CD4-positive, alpha-beta memory T cell (primary cell): ENCODE measurements at regions not wholly inside any gene's neighbourhood (a gene's known extent, or its start where the extent isn't known, plus 50 kb on each side); places are given as distances from the start of the nearest gene placed in this dataset.
"Not testable (repeated sequence)": the region's sequence is repeated elsewhere in the genome, so short reads cannot be mapped to it uniquely, and the experiment has no call there.

ENCODE experiments used
- CTCF ChIA-PET: fragments of 350-600 bp; sonication (Branson Sonifier 250); formaldehyde crosslinking; loops from one replicate; lab custom pipeline; 2021; ENCODE audit warnings: inconsistent platforms; ENCODE audit not compliant: partially characterized antibody; lab: Charles Lee
- POLR2A ChIA-PET: fragments of 350-600 bp; sonication (Branson Sonifier 250); formaldehyde crosslinking; loops from one replicate; lab custom pipeline; 2021; ENCODE audit not compliant: partially characterized antibody; lab: Charles Lee
- DNase-seq, 5 donors: peaks; one replicate each; pipeline versions ENCODE4 v3.0.0 to v3.0.0-alpha.2; 2020 to 2022; ENCODE audit warnings: mixed read lengths in 1 of 5
- H3K27ac ChIP-seq: one replicate; pipeline ENCODE4 v1.7.0; 2013; ENCODE audit warnings: low read depth, low read length
- H3K27me3 ChIP-seq: 2 replicates; pipeline ENCODE4 v1.7.0; 2013; ENCODE audit warnings: mild to moderate bottlenecking, low read length, moderate library complexity; ENCODE audit not compliant: insufficient read depth
- H3K36me3 ChIP-seq: 2 replicates; pipeline ENCODE4 v1.7.0; 2013; ENCODE audit warnings: mild to moderate bottlenecking, low read length, moderate library complexity; ENCODE audit not compliant: insufficient read depth
- H3K4me1 ChIP-seq: 2 replicates; pipeline ENCODE4 v1.7.0; 2013; ENCODE audit warnings: mild to moderate bottlenecking, low read length, moderate library complexity; ENCODE audit not compliant: insufficient read depth
- H3K4me3 ChIP-seq, 2 donors: one replicate each; pipeline ENCODE4 v1.7.0; 2013; ENCODE audit warnings: low read length in 2 of 2, mild to moderate bottlenecking in 1 of 2
- H3K9me3 ChIP-seq, 2 donors: one replicate each; pipeline ENCODE4 v1.7.0; 2013; ENCODE audit warnings: low read length in 2 of 2, control low read depth in 1 of 2; ENCODE audit not compliant: control insufficient read depth in 1 of 2
- H3K27ac Mint-ChIP-seq, 7 donors: one replicate each; pipeline ENCODE4 v1.8.0; 2020 to 2021; ENCODE audit warnings: mixed read lengths in 7 of 7, mild to moderate bottlenecking in 6 of 7, inconsistent platforms in 3 of 7, moderate library complexity in 3 of 7
- H3K27me3 Mint-ChIP-seq, 2 donors: one replicate each; pipeline ENCODE4 v1.8.0; 2020 to 2021; ENCODE audit warnings: mixed read lengths in 2 of 2
- H3K36me3 Mint-ChIP-seq, 2 donors: one replicate each; pipeline ENCODE4 v1.8.0; 2020 to 2021; ENCODE audit warnings: mixed read lengths in 2 of 2, inconsistent platforms in 1 of 2, mild to moderate bottlenecking in 1 of 2
- H3K4me1 Mint-ChIP-seq, 4 donors: one replicate each; pipeline ENCODE4 v1.8.0; 2020 to 2021; ENCODE audit warnings: mixed read lengths in 4 of 4, mild to moderate bottlenecking in 1 of 4
- H3K4me3 Mint-ChIP-seq, 8 donors: one replicate each; pipeline ENCODE4 v1.8.0; 2020 to 2021; ENCODE audit warnings: mixed read lengths in 8 of 8, mild to moderate bottlenecking in 7 of 8, moderate library complexity in 6 of 8, inconsistent platforms in 3 of 8
- H3K9me3 Mint-ChIP-seq, 8 donors: one replicate each; pipeline ENCODE4 v1.8.0; 2020 to 2021; ENCODE audit warnings: mixed read lengths in 8 of 8, mild to moderate bottlenecking in 5 of 8, inconsistent platforms in 3 of 8, moderate library complexity in 1 of 8
- intact Hi-C: fragments of 100-400 bp; cut with micrococcal nuclease; formaldehyde crosslinking; loops from one replicate; pipeline ENCODE4 v1.15.1; 2023

DNA sequence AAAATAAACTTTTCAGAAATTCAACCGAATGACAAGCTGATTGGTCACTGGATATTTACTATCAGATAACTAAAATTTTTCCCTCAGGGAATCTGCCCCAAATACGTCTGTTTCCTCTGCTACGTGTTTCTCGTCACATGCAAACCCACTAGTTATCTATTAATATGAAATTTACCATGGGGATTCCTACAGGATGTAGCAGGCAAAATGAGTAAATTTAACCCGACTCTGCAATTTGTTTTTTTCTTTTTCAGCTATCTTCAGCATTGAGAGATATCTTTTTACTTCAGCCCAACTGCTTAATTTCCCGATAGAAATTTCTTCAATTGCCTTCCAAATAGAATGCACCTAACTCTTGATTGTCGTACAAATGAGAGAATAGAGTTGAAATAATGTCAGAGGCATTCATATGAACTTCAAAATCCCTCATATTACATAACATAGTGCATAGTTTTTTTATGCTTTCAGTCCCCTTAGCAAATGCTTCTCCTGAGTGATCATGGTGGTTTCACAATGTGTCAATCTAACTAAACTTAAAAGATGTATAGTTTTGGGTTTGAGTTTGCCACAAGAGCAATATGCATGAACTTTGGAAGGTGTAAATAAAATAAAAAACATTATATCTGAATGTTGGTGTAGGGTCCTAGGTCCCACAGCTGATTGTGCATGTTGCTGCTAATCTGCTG is 913.1 kb upstream of the GRIA3 start:
- no peak overlapping the region for H3K4me3 ChIP-seq
- H3K9me3 ChIP-seq: no peaks in the 10 kb centered on the region
- intact Hi-C loops: no loop called here
- H3K27me3 ChIP-seq: no peaks in the 10 kb centered on the region
- no peak for DNase-seq
- Mint-ChIP-seq H3K4me3 (no peak overlapping the region), H3K36me3 (no peaks in the 10 kb centered on the region), H3K9me3 (peaks cover 0 to 4% (median 1%) of the 10 kb centered on the region in 8 donors), H3K27me3 (peaks cover 0 to 1% of the 10 kb centered on the region in 2 donors), H3K4me1 (no peaks in the 10 kb centered on the region), H3K27ac (no peak overlapping the region)
- no peaks in the 10 kb centered on the region for H3K36me3 ChIP-seq
- no peaks in the 10 kb centered on the region for H3K4me1 ChIP-seq
- POLR2A ChIA-PET: no interaction called here
- no peak overlapping the region for H3K27ac ChIP-seq
- CTCF ChIA-PET: no interaction called here

DNA sequence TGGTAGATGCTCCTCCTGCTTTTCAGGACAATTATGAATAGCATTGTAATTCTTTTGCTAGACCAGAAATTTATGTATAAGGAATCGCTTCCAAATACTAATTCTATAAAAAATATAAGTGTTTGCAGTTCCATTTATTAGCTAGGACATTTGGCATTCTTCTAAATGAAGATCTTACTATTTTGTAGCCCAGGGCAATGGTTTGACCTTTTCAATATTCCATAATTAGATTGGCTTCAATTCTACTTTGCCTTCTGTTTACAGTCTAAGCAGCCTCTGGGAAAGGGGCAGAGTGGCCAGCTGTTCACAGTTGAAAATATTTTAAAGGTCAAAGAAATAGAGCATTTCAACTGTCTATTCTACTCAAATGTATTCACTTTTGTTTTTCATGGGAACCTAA is 912.1 kb upstream of the GRIA3 start:
- Histone ChIP-seq H3K27ac (no peak overlapping the region), H3K36me3 (no peaks in the 10 kb centered on the region), H3K9me3 (no peaks in the 10 kb centered on the region), H3K27me3 (no peaks in the 10 kb centered on the region), H3K4me1 (no peaks in the 10 kb centered on the region), H3K4me3 (no peak overlapping the region)
- H3K27me3 Mint-ChIP-seq: no peaks in the 10 kb centered on the region
- intact Hi-C loops: no loop called here
- H3K27ac Mint-ChIP-seq: no peak overlapping the region
- H3K9me3 Mint-ChIP-seq: peaks cover 0 to 4% (median 1%) of the 10 kb centered on the region in 8 donors
- ChIA-PET CTCF (no interaction called here), POLR2A (no interaction called here)
- no peaks in the 10 kb centered on the region for H3K36me3 Mint-ChIP-seq
- no peak for DNase-seq
- no peaks in the 10 kb centered on the region for H3K4me1 Mint-ChIP-seq
- H3K4me3 Mint-ChIP-seq: no peak overlapping the region

- peaks cover 0 to 2% (median 0%) of the 10 kb centered on the region in 8 donors for H3K9me3 Mint-ChIP-seq
- no peak overlapping the region for H3K27ac ChIP-seq
- H3K27ac Mint-ChIP-seq: no peak overlapping the region
- DNase-seq: no peak
- no peaks in the 10 kb centered on the region for H3K9me3 ChIP-seq
- ChIA-PET POLR2A (no interaction called here), CTCF (no interaction called here)
- no peaks in the 10 kb centered on the region for H3K4me1 ChIP-seq
- no peaks in the 10 kb centered on the region for H3K36me3 ChIP-seq
- H3K4me1 Mint-ChIP-seq: no peaks in the 10 kb centered on the region
- intact Hi-C loops: no loop called here
- H3K27me3 Mint-ChIP-seq: no peaks in the 10 kb centered on the region
- H3K4me3 ChIP-seq: no peak overlapping the region
- no peaks in the 10 kb centered on the region for H3K27me3 ChIP-seq
- no peaks in the 10 kb centered on the region for H3K36me3 Mint-ChIP-seq
- H3K4me3 Mint-ChIP-seq: no peak overlapping the region
Measured at GRCh38 chrX:122279746-122280145, 904.3 kb upstream of the GRIA3 start.

- H3K4me3 ChIP-seq, H3K27ac Mint-ChIP-seq, DNase-seq, CTCF ChIA-PET, H3K4me3 Mint-ChIP-seq, H3K27me3 ChIP-seq, H3K27me3 Mint-ChIP-seq, H3K4me1 ChIP-seq, intact Hi-C loops, H3K27ac ChIP-seq, H3K4me1 Mint-ChIP-seq, H3K36me3 Mint-ChIP-seq, POLR2A ChIA-PET, H3K9me3 ChIP-seq, H3K36me3 ChIP-seq: not testable (repeated sequence)
- peaks cover 0 to 12% (median 3%) of the 10 kb centered on the region in 8 donors for H3K9me3 Mint-ChIP-seq
Measured at GRCh38 chrX:122299822-122300221, 884.3 kb upstream of the GRIA3 start.

GRCh38 chrX:122301491-122301890 is 882.6 kb upstream of the GRIA3 start:
- no peaks in the 10 kb centered on the region for H3K4me1 Mint-ChIP-seq
- H3K36me3 ChIP-seq: no peaks in the 10 kb centered on the region
- no peaks in the 10 kb centered on the region for H3K4me1 ChIP-seq
- no peaks in the 10 kb centered on the region for H3K36me3 Mint-ChIP-seq
- DNase-seq: no peak
- POLR2A ChIA-PET: no interaction called here
- intact Hi-C loops: no loop called here
- no peak overlapping the region for H3K27ac ChIP-seq
- H3K27ac Mint-ChIP-seq: no peak overlapping the region
- CTCF ChIA-PET: no interaction called here
- peaks cover 0 to 6% (median 1%) of the 10 kb centered on the region in 8 donors for H3K9me3 Mint-ChIP-seq
- no peaks in the 10 kb centered on the region for H3K27me3 Mint-ChIP-seq
- H3K27me3 ChIP-seq: no peaks in the 10 kb centered on the region
- H3K4me3 Mint-ChIP-seq: no peak overlapping the region
- no peak overlapping the region for H3K4me3 ChIP-seq
- H3K9me3 ChIP-seq: no peaks in the 10 kb centered on the region

- H3K4me3 ChIP-seq: no peak overlapping the region
- H3K27ac ChIP-seq: no peak overlapping the region
- Mint-ChIP-seq H3K36me3 (no peaks in the 10 kb centered on the region), H3K9me3 (peaks cover 0 to 6% (median 1%) of the 10 kb centered on the region in 8 donors), H3K4me3 (no peak overlapping the region), H3K27ac (no peak overlapping the region), H3K4me1 (no peaks in the 10 kb centered on the region), H3K27me3 (no peaks in the 10 kb centered on the region)
- no peaks in the 10 kb centered on the region for H3K27me3 ChIP-seq
- no peaks in the 10 kb centered on the region for H3K36me3 ChIP-seq
- no peak for DNase-seq
- POLR2A ChIA-PET: no interaction called here
- CTCF ChIA-PET: no interaction called here
- no peaks in the 10 kb centered on the region for H3K4me1 ChIP-seq
- intact Hi-C loops: no loop called here
- no peaks in the 10 kb centered on the region for H3K9me3 ChIP-seq
Measured at GRCh38 chrX:122303761-122304160, 880.3 kb upstream of the GRIA3 start.

GRCh38 chrX:122344816-122345215 is 839.3 kb upstream of the GRIA3 start:
- Mint-ChIP-seq H3K27me3 (no peaks in the 10 kb centered on the region), H3K9me3 (peaks cover 0 to 15% (median 3%) of the 10 kb centered on the region in 8 donors), H3K4me1 (no peaks in the 10 kb centered on the region), H3K27ac (no peak overlapping the region), H3K4me3 (no peak overlapping the region), H3K36me3 (no peaks in the 10 kb centered on the region)
- Histone ChIP-seq H3K4me1 (no peaks in the 10 kb centered on the region), H3K4me3 (no peak overlapping the region), H3K9me3 (no peaks in the 10 kb centered on the region), H3K27me3 (no peaks in the 10 kb centered on the region), H3K36me3 (no peaks in the 10 kb centered on the region), H3K27ac (no peak overlapping the region)
- ChIA-PET POLR2A (no interaction called here), CTCF (no interaction called here)
- intact Hi-C loops: no loop called here
- DNase-seq: no peak
